OCI-LY7 (cell line): ENCODE measurements at regions not wholly inside any gene's neighbourhood (a gene's known extent, or its start where the extent isn't known, plus 50 kb on each side); places are given as distances from the start of the nearest gene placed in this dataset.
"Not testable (repeated sequence)": the region's sequence is repeated elsewhere in the genome, so short reads cannot be mapped to it uniquely, and the experiment has no call there.

ENCODE experiments used
- CTCF ChIP-seq: fragments of 200-600 bp; sonication (generic); conservative IDR thresholded peaks from 2 replicates; pipeline ENCODE4 v1.5.1; 2014; ENCODE audit warnings: mild to moderate bottlenecking, antibody characterized with exemption, low read length, moderate library complexity, mixed read lengths
- EZH2phosphoT487 ChIP-seq: fragments of 200-600 bp; sonication (generic); IDR thresholded peaks from 2 replicates; pipeline ENCODE4 v1.6.1; 2018; ENCODE audit warnings: low read depth, borderline replicate concordance, mild to moderate bottlenecking, mixed run types, antibody characterized with exemption, low read length, moderate library complexity, mixed read lengths

GRCh38 chr7:34581698-34582097 is 76.3 kb upstream of the NPSR1 start:
- not testable (repeated sequence) for TF ChIP-seq CTCF, EZH2phosphoT487
